A549 (cell line): ENCODE measurements at regions not wholly inside any gene's neighbourhood (a gene's known extent, or its start where the extent isn't known, plus 50 kb on each side); places are given as distances from the start of the nearest gene placed in this dataset.

ENCODE experiments used
- CHD2 ChIP-seq: fragments of 150-350 bp; IDR thresholded peaks from 2 replicates; pipeline ENCODE4 v1.6.1; 2014; ENCODE audit warnings: low read length; ENCODE audit not compliant: partially characterized antibody
- CTCF ChIP-seq: fragments of >200 bp; sonication (Bioruptor Twin); formaldehyde crosslinking; IDR thresholded peaks from 3 replicates; pipeline ENCODE4 v1.5.1; 2016
- ESRRA ChIP-seq: fragments of 150-350 bp; IDR thresholded peaks from 2 replicates; pipeline ENCODE4 v1.6.1; 2014; ENCODE audit warnings: mild to moderate bottlenecking, low read length, borderline replicate concordance
- JUN ChIP-seq, 2 experiments: fragments of >200 bp; sonication (Bioruptor Twin); formaldehyde crosslinking; IDR thresholded peaks; 2 replicates in 1 of 2; 3 replicates in 1 of 2; pipeline ENCODE4 v1.6.1; 2016 to 2017
- JUNB ChIP-seq: fragments of >200 bp; sonication (Bioruptor Twin); formaldehyde crosslinking; IDR thresholded peaks from 2 replicates; pipeline ENCODE4 v1.6.1; 2016
- MYC ChIP-seq: IDR thresholded peaks from 2 replicates; pipeline ENCODE4 v1.6.1; 2012; ENCODE audit warnings: mild to moderate bottlenecking, inconsistent platforms, low read length, improper control_type of control experiment, borderline replicate concordance
- POLR2A ChIP-seq: IDR thresholded peaks from 2 replicates; pipeline ENCODE4 v1.6.1; 2012; ENCODE audit warnings: mild to moderate bottlenecking, low read length
- RCOR1 ChIP-seq: fragments of 150-350 bp; IDR thresholded peaks from 2 replicates; pipeline ENCODE4 v1.6.1; 2014; ENCODE audit warnings: antibody characterized with exemption, low read length, low read depth
- TF ChIP-seq, protein P1 (sequence below): fragments of 200-600 bp; sonication (generic); IDR thresholded peaks from 2 replicates; pipeline ENCODE4 v1.6.1; 2016; ENCODE audit warnings: antibody characterized with exemption, mild to moderate bottlenecking, moderate library complexity

DNA sequence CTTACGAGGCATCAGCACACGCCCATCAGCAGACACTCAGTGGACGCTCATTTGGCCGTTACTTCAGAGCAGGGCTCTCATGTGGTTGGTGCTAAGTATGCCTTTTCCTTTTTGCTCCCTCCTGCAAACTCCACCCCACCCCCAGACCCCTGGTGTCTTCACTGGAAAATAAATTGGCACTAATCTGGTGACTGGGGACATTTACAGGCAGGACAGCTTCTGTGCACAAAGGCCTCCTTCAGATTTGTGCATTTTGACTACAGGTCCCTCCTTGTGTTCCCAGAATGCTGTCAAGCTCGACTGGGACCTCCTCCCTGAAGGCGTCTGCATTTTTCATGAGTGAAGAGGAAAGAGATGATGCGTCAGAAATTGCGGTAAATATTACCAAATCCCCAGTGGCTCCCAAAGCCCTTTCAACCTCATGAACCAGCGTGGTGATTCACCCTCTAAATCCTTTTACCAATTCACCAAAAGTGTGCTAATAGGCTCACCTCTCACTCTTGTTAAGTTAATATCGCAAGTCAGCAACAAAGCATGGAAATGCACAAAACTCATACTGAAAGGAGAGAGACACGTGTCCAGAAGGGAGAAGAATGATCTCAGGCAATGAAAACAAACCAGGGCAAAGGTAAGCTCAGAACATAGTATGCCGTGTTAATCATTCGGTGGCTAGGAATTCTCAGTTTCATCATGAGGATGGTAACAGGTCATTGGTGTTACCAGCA is 119.0 kb downstream of the NKX6-1 start:
- TF ChIP-seq CTCF (no peak), POLR2A (no peak), JUNB (no peak), CHD2 (no peak), JUN (IDR thresholded peaks at IDR 0.05) (no peak), RCOR1 (no peak), ESRRA (no peak), MYC (no peak)
- TF ChIP-seq, protein P1, sequence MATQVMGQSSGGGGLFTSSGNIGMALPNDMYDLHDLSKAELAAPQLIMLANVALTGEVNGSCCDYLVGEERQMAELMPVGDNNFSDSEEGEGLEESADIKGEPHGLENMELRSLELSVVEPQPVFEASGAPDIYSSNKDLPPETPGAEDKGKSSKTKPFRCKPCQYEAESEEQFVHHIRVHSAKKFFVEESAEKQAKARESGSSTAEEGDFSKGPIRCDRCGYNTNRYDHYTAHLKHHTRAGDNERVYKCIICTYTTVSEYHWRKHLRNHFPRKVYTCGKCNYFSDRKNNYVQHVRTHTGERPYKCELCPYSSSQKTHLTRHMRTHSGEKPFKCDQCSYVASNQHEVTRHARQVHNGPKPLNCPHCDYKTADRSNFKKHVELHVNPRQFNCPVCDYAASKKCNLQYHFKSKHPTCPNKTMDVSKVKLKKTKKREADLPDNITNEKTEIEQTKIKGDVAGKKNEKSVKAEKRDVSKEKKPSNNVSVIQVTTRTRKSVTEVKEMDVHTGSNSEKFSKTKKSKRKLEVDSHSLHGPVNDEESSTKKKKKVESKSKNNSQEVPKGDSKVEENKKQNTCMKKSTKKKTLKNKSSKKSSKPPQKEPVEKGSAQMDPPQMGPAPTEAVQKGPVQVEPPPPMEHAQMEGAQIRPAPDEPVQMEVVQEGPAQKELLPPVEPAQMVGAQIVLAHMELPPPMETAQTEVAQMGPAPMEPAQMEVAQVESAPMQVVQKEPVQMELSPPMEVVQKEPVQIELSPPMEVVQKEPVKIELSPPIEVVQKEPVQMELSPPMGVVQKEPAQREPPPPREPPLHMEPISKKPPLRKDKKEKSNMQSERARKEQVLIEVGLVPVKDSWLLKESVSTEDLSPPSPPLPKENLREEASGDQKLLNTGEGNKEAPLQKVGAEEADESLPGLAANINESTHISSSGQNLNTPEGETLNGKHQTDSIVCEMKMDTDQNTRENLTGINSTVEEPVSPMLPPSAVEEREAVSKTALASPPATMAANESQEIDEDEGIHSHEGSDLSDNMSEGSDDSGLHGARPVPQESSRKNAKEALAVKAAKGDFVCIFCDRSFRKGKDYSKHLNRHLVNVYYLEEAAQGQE = no peak
